CD8-positive, alpha-beta memory T cell (primary cell): ENCODE measurements at regions not wholly inside any gene's neighbourhood (a gene's known extent, or its start where the extent isn't known, plus 50 kb on each side); places are given as distances from the start of the nearest gene placed in this dataset.

Experiments
- CTCF ChIA-PET: fragments of 350-600 bp; sonication (Branson Sonifier 250); formaldehyde crosslinking; loops from one replicate; lab custom pipeline; 2021; ENCODE audit warnings: antibody characterized with exemption; lab: Charles Lee
- POLR2A ChIA-PET: fragments of 350-600 bp; sonication (Branson Sonifier 250); formaldehyde crosslinking; loops from one replicate; lab custom pipeline; 2021; ENCODE audit warnings: antibody characterized with exemption; lab: Charles Lee
- DNase-seq, 5 donors: peaks; one replicate each; pipeline versions ENCODE4 v3.0.0 to v3.0.0-alpha.2; 2020 to 2022; ENCODE audit warnings: mixed read lengths in 1 of 5
- H3K27ac ChIP-seq: one replicate; pipeline ENCODE4 v1.7.0; 2013; ENCODE audit warnings: low read depth, mild to moderate bottlenecking, low read length, moderate library complexity
- H3K27me3 ChIP-seq: 2 replicates; pipeline ENCODE4 v1.7.0; 2013; ENCODE audit warnings: low read length, mild to moderate bottlenecking; ENCODE audit not compliant: insufficient read depth, poor library complexity, severe bottlenecking
- H3K36me3 ChIP-seq: 2 replicates; pipeline ENCODE4 v1.7.0; 2013; ENCODE audit warnings: mild to moderate bottlenecking, low read length, moderate library complexity; ENCODE audit not compliant: insufficient read depth
- H3K4me1 ChIP-seq: 2 replicates; pipeline ENCODE4 v1.7.0; 2013; ENCODE audit warnings: mild to moderate bottlenecking, low read length, moderate library complexity; ENCODE audit not compliant: insufficient read depth
- H3K4me3 ChIP-seq: 2 replicates; pipeline ENCODE4 v1.7.0; 2013; ENCODE audit warnings: mild to moderate bottlenecking, low read length
- H3K9me3 ChIP-seq: 2 replicates; pipeline ENCODE4 v1.7.0; 2013; ENCODE audit warnings: mild to moderate bottlenecking, low read length
- H3K27ac Mint-ChIP-seq, 8 donors: one replicate each; pipeline ENCODE4 v1.8.0; 2020 to 2021; ENCODE audit warnings: mixed read lengths in 8 of 8, mild to moderate bottlenecking in 6 of 8, inconsistent platforms in 3 of 8, moderate library complexity in 3 of 8
- H3K27me3 Mint-ChIP-seq, 2 donors: one replicate each; pipeline ENCODE4 v1.8.0; 2020 to 2021; ENCODE audit warnings: mixed read lengths in 2 of 2, mild to moderate bottlenecking in 1 of 2, moderate library complexity in 1 of 2
- H3K36me3 Mint-ChIP-seq, 3 donors: one replicate each; pipeline ENCODE4 v1.8.0; 2020 to 2021; ENCODE audit warnings: mixed read lengths in 3 of 3, inconsistent platforms in 1 of 3, mild to moderate bottlenecking in 1 of 3
- H3K4me1 Mint-ChIP-seq, 3 donors: one replicate each; pipeline ENCODE4 v1.8.0; 2020 to 2021; ENCODE audit warnings: mixed read lengths in 3 of 3, inconsistent platforms in 1 of 3, mild to moderate bottlenecking in 1 of 3
- H3K4me3 Mint-ChIP-seq, 7 donors: one replicate each; pipeline ENCODE4 v1.8.0; 2020 to 2021; ENCODE audit warnings: mixed read lengths in 7 of 7, mild to moderate bottlenecking in 6 of 7, moderate library complexity in 4 of 7, inconsistent platforms in 2 of 7
- H3K9me3 Mint-ChIP-seq, 5 donors: one replicate each; pipeline ENCODE4 v1.8.0; 2020 to 2022; ENCODE audit warnings: mixed read lengths in 5 of 5, mild to moderate bottlenecking in 3 of 5, moderate library complexity in 2 of 5, inconsistent platforms in 1 of 5

DNA sequence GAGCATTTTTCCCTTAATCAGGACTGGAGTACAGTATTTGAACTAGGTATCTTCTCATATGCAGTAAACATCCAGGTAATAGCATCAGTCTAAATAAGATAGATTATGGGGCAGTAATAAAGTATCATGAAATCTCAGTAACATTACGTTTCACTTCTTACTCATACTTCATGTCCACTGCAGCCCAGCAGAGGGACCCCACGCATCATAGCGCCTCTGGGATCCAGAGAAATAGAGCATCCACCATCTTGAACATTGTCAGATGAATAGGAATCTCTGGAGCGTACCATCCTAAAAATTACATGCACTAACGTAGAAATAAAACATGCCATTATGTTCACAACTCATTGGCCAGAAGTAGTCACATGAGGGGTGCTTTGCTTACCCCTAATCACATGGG is 499.0 kb downstream of the CPS1 start:
- ChIA-PET CTCF (no interaction called here), POLR2A (no interaction called here)
- no peak overlapping the region for H3K4me3 Mint-ChIP-seq
- H3K27me3 Mint-ChIP-seq = no peaks in the 10 kb centered on the region
- H3K4me1 Mint-ChIP-seq = no peaks in the 10 kb centered on the region
- no peaks in the 10 kb centered on the region for H3K9me3 ChIP-seq
- DNase-seq = no peak
- no peaks in the 10 kb centered on the region for H3K36me3 ChIP-seq
- H3K27me3 ChIP-seq = no peaks in the 10 kb centered on the region
- H3K4me3 ChIP-seq = no peak overlapping the region
- H3K36me3 Mint-ChIP-seq = no peaks in the 10 kb centered on the region
- H3K9me3 Mint-ChIP-seq = peaks cover 0 to 6% (median 3%) of the 10 kb centered on the region in 5 donors
- H3K27ac Mint-ChIP-seq = no peak overlapping the region
- no peak overlapping the region for H3K27ac ChIP-seq
- no peaks in the 10 kb centered on the region for H3K4me1 ChIP-seq

DNA sequence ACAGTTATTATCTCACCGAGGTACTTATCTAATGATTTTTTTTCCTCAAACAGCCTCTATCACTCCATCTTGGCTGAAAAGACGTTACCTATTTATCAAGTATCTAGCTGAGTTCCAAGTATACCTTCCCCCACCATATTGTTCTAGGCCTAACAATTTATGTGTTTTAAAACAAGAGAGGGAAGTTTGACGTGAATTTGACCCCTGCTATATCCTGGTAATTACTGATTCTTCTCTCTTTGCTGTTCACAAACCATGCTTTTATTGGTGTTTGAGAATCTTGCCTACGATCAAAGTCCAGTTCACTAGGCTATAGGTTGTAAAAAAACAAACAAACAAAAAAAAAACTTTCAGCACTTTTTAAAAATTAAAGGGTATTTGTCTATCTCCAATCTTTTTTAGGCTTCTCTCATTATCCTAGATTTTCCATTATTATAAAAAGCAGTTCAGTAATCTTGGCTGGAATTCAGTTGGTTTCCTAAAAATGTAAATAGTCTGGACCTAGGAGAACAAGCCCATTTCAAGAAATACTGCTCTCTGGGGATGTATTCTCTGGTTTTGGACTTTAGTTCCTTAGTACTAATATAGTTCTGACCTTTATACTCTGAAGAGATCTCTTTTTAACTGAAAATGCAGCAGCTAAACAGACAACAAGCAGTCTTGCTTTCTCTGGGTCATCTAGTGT is 505.4 kb downstream of the CPS1 start:
- POLR2A ChIA-PET = no interaction called here
- Histone ChIP-seq H3K36me3 (no peaks in the 10 kb centered on the region), H3K4me3 (no peak overlapping the region), H3K27me3 (no peaks in the 10 kb centered on the region), H3K27ac (no peak overlapping the region), H3K9me3 (no peaks in the 10 kb centered on the region), H3K4me1 (no peaks in the 10 kb centered on the region)
- H3K36me3 Mint-ChIP-seq = no peaks in the 10 kb centered on the region
- no peak for DNase-seq
- H3K27ac Mint-ChIP-seq = no peak overlapping the region
- peaks cover 0 to 2% (median 1%) of the 10 kb centered on the region in 5 donors for H3K9me3 Mint-ChIP-seq
- H3K4me3 Mint-ChIP-seq = no peak overlapping the region
- H3K27me3 Mint-ChIP-seq = no peaks in the 10 kb centered on the region
- no peaks in the 10 kb centered on the region for H3K4me1 Mint-ChIP-seq
- CTCF ChIA-PET = no interaction called here

DNA sequence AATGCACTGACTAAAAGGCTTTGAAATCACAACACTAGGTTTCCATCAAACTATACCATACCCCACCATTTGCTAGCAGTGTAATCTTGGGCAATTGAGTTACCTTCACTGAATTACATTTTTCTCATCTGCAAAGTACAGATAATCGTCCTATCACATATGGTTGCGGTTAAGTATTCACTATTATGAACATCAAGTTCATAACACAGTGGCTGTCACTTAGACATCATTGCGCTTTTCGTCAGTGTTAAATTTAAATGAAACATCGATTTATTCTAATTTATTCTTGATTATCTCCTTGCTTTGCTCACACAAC is 505.9 kb downstream of the CPS1 start:
- Mint-ChIP-seq H3K36me3 (no peaks in the 10 kb centered on the region), H3K27ac (no peak overlapping the region), H3K9me3 (peaks cover 0 to 4% (median 2%) of the 10 kb centered on the region in 5 donors), H3K4me3 (no peak overlapping the region), H3K27me3 (no peaks in the 10 kb centered on the region), H3K4me1 (no peaks in the 10 kb centered on the region)
- Histone ChIP-seq H3K27ac (no peak overlapping the region), H3K4me1 (no peaks in the 10 kb centered on the region), H3K36me3 (no peaks in the 10 kb centered on the region), H3K9me3 (no peaks in the 10 kb centered on the region), H3K4me3 (no peak overlapping the region), H3K27me3 (no peaks in the 10 kb centered on the region)
- DNase-seq = no peak
- POLR2A ChIA-PET = no interaction called here
- CTCF ChIA-PET = no interaction called here

DNA sequence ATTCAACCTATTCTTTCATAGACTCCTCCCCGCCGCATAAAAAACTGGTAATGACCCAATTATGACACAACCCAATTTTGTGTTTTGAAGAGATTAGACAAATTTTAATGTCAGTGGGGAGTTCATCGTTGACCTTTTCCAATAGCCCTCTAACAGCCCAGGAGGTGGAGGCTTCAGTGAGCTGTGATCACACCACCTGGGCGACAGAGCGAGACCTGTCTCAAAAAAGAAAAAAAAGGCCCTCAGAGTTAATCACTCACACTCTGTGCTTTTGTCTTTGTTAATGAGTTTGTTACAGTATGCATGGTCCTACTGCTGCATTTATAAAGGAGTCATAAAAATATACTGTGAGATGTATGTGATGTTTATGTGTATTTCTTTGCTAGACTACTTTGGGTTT is 510.6 kb downstream of the CPS1 start:
- Mint-ChIP-seq H3K4me1 (no peaks in the 10 kb centered on the region), H3K4me3 (no peak overlapping the region), H3K36me3 (no peaks in the 10 kb centered on the region), H3K27me3 (no peaks in the 10 kb centered on the region), H3K27ac (no peak overlapping the region), H3K9me3 (peaks cover 0 to 9% (median 0%) of the 10 kb centered on the region in 5 donors)
- POLR2A ChIA-PET = no interaction called here
- no peak overlapping the region for H3K27ac ChIP-seq
- CTCF ChIA-PET = no interaction called here
- H3K9me3 ChIP-seq = no peaks in the 10 kb centered on the region
- DNase-seq = no peak
- H3K4me3 ChIP-seq = no peak overlapping the region
- H3K36me3 ChIP-seq = no peaks in the 10 kb centered on the region
- no peaks in the 10 kb centered on the region for H3K27me3 ChIP-seq
- H3K4me1 ChIP-seq = no peaks in the 10 kb centered on the region

DNA sequence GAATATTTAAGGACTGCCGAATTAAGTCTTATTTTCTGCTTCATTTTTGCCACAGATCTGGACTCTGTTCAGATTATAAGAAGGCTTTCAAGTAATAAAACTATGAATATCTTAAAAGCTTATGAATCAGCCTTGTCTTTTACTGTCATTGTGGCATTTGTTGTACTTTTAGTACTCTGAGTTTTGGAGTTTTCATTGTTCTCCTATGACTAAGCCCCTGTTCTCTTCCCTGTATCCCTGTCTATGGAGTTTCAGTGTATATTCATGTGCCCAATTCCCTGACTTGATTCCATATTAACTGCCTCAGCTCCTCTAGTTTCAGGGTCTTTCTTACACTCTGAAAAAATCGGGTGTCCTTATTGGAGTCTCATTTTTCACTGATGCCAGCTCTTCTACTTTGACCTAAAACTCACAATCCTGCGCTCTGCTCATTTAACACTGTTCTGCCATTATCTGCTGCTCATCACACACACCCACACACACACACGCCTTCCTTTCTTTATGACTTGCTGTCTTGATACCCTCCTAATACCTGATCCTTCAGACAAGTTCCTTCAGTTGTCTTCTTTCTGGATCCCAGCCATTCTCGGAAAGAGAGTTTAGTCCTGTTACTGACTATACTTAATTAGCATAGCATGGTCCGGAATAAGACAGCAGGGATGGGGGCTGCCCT is 511.8 kb downstream of the CPS1 start:
- Histone ChIP-seq H3K4me1 (no peaks in the 10 kb centered on the region), H3K4me3 (no peak overlapping the region), H3K9me3 (no peaks in the 10 kb centered on the region), H3K27ac (no peak overlapping the region), H3K36me3 (no peaks in the 10 kb centered on the region), H3K27me3 (no peaks in the 10 kb centered on the region)
- Mint-ChIP-seq H3K4me3 (no peak overlapping the region), H3K36me3 (no peaks in the 10 kb centered on the region), H3K4me1 (no peaks in the 10 kb centered on the region), H3K27me3 (no peaks in the 10 kb centered on the region), H3K27ac (no peak overlapping the region), H3K9me3 (peaks cover 0 to 9% (median 0%) of the 10 kb centered on the region in 5 donors)
- ChIA-PET CTCF (no interaction called here), POLR2A (no interaction called here)
- DNase-seq = no peak

DNA sequence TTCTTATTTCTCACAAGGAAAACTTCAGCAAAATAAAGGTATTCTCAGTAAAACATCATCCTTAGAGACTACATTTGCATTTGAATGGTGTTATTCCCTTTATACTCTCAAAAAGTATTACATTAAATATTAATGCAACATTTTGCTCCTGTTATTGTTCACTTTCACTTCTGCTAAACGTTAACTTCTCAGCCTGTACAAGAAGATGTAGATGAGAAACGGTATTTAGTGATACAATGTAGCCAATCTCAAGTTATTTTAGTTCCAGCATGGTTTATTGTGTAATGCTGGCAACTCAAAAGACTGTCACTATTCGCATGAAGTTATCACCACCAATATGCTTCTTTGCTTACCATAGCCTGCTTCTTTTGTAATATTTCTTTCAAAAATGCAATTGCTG is 514.1 kb downstream of the CPS1 start:
- no peak overlapping the region for H3K27ac Mint-ChIP-seq
- H3K4me1 Mint-ChIP-seq = no peaks in the 10 kb centered on the region
- DNase-seq = no peak
- H3K9me3 Mint-ChIP-seq = peaks cover 0 to 12% (median 0%) of the 10 kb centered on the region in 5 donors
- H3K27me3 Mint-ChIP-seq = no peaks in the 10 kb centered on the region
- Histone ChIP-seq H3K36me3 (no peaks in the 10 kb centered on the region), H3K4me3 (no peak overlapping the region), H3K4me1 (no peaks in the 10 kb centered on the region), H3K9me3 (no peaks in the 10 kb centered on the region), H3K27ac (no peak overlapping the region), H3K27me3 (no peaks in the 10 kb centered on the region)
- POLR2A ChIA-PET = no interaction called here
- CTCF ChIA-PET = no interaction called here
- no peak overlapping the region for H3K4me3 Mint-ChIP-seq
- H3K36me3 Mint-ChIP-seq = no peaks in the 10 kb centered on the region

DNA sequence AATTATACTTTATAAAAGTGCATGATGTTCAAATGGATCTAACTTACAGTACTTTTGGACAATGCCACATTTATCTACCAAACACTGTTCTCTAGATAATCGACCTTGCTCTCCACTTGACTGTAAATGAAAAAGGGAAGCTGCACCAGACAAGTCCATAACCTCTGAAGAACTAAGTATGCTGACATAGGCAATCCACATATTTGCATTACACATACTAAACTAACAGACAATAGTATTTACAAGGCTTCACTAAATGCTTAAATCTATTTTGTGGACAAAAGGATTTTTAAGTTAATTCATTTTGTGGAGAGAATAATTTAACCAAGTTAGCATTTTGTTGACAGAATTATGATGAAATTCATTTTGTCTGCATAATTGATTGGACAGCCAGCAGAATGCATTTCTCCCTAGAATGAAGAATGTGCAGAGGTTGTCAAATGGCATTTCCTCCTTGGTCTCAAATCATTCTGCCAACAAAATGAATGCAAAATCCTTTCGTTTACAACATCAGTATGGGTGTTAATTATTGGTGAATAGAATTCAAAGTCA is 520.9 kb downstream of the CPS1 start:
- CTCF ChIA-PET = no interaction called here
- Histone ChIP-seq H3K4me1 (no peaks in the 10 kb centered on the region), H3K27ac (no peak overlapping the region), H3K27me3 (no peaks in the 10 kb centered on the region), H3K9me3 (no peaks in the 10 kb centered on the region), H3K36me3 (no peaks in the 10 kb centered on the region), H3K4me3 (no peak overlapping the region)
- H3K4me1 Mint-ChIP-seq = no peaks in the 10 kb centered on the region
- no peaks in the 10 kb centered on the region for H3K27me3 Mint-ChIP-seq
- POLR2A ChIA-PET = no interaction called here
- H3K4me3 Mint-ChIP-seq = no peak overlapping the region
- H3K9me3 Mint-ChIP-seq = peaks cover 0 to 7% (median 0%) of the 10 kb centered on the region in 5 donors
- no peak for DNase-seq
- H3K36me3 Mint-ChIP-seq = no peaks in the 10 kb centered on the region
- H3K27ac Mint-ChIP-seq = no peak overlapping the region

DNA sequence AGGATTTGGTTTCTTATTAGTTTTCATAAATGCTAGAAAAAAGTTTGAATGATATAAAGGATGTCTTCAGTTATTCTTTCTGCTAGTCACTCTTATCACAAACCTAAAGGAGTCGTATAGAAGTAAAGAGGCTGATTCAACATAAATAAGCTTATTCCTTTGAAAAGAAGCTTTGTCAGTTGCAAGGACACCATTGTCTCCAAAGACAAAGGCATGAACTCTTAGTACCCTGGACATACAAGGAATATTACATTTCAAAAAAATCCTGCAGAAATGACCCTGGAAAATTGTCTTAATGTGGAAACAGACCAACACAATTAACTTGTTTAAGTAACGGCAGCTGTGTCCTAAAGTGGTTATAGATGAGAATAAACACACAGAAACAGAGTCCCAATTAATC is 528.0 kb downstream of the CPS1 start:
- Mint-ChIP-seq H3K4me1 (no peaks in the 10 kb centered on the region), H3K36me3 (no peaks in the 10 kb centered on the region), H3K9me3 (peaks cover 0 to 3% (median under 1%) of the 10 kb centered on the region in 5 donors), H3K4me3 (no peak overlapping the region), H3K27me3 (no peaks in the 10 kb centered on the region), H3K27ac (no peak overlapping the region)
- Histone ChIP-seq H3K4me1 (no peaks in the 10 kb centered on the region), H3K27ac (no peak overlapping the region), H3K9me3 (no peaks in the 10 kb centered on the region), H3K36me3 (no peaks in the 10 kb centered on the region), H3K4me3 (no peak overlapping the region), H3K27me3 (no peaks in the 10 kb centered on the region)
- no peak for DNase-seq
- POLR2A ChIA-PET = no interaction called here
- CTCF ChIA-PET = interaction anchor here (1.3 kb wide), 1 partner anchor 1483 kb away, joined by 3 read pairs; no protein-coding TSS in a partner anchor
